ENCODE measurements at regions not wholly inside any gene's neighbourhood (a gene's known extent, or its start where the extent isn't known, plus 50 kb on each side); places are given as distances from the start of the nearest gene placed in this dataset.

GRCh38 chr18:35875566-35875965, 96.9 kb upstream of the RMP24 start:
- TF ChIP-seq, protein P1, sequence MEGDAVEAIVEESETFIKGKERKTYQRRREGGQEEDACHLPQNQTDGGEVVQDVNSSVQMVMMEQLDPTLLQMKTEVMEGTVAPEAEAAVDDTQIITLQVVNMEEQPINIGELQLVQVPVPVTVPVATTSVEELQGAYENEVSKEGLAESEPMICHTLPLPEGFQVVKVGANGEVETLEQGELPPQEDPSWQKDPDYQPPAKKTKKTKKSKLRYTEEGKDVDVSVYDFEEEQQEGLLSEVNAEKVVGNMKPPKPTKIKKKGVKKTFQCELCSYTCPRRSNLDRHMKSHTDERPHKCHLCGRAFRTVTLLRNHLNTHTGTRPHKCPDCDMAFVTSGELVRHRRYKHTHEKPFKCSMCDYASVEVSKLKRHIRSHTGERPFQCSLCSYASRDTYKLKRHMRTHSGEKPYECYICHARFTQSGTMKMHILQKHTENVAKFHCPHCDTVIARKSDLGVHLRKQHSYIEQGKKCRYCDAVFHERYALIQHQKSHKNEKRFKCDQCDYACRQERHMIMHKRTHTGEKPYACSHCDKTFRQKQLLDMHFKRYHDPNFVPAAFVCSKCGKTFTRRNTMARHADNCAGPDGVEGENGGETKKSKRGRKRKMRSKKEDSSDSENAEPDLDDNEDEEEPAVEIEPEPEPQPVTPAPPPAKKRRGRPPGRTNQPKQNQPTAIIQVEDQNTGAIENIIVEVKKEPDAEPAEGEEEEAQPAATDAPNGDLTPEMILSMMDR (IDR thresholded peaks at IDR 0.05; ENCODE audit: extremely low read depth in 1 of 2, insufficient read depth in 1 of 2, low read depth in 1 of 2, low read length in 2 of 2), result no peak
- TF ChIP-seq POLR2AphosphoS5 (IDR thresholded peaks at IDR 0.05; ENCODE audit: insufficient read depth, low read depth, low read length) (no peak), MYC (IDR thresholded peaks at IDR 0.05; ENCODE audit: low read depth, low read length) (no peak), JUN (IDR thresholded peaks at IDR 0.05; ENCODE audit: borderline replicate concordance, insufficient read depth, insufficient read length, low read depth) (no peak), POLR2A (IDR thresholded peaks at IDR 0.05; ENCODE audit: low read depth, low read length) (no peak), EZH2 (IDR thresholded peaks at IDR 0.05; ENCODE audit: borderline replicate concordance, low read depth, low read length, severe bottlenecking) (no peak)
- TF ChIP-seq, protein P2, sequence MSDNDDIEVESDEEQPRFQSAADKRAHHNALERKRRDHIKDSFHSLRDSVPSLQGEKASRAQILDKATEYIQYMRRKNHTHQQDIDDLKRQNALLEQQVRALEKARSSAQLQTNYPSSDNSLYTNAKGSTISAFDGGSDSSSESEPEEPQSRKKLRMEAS (IDR thresholded peaks at IDR 0.05; ENCODE audit: insufficient read depth, insufficient read length), result no peak

Measured in endothelial cell of umbilical vein (primary cell).